GM21360 (cell line): ENCODE measurements at regions not wholly inside any gene's neighbourhood (a gene's known extent, or its start where the extent isn't known, plus 50 kb on each side); places are given as distances from the start of the nearest gene placed in this dataset.
A peak's percentile ranks its signal among the peaks of the same experiment; 100 is the strongest.
"Not testable (repeated sequence)": the region's sequence is repeated elsewhere in the genome, so short reads cannot be mapped to it uniquely, and the experiment has no call there.

Experiments
- ATAC-seq: cut with Tn5 transposase; IDR thresholded peaks from one replicate; pipeline ENCODE4 v1.9.1; 2021; ENCODE audit warnings: mild to moderate bottlenecking, moderate library complexity; ENCODE audit not compliant: unreplicated experiment

GRCh38 chr2:125185691-125186270 is 1160.7 kb downstream of the CNTNAP5 start:
- ATAC-seq, result no peak

- ATAC-seq, result no peak
Observed at GRCh38 chr2:125207431-125207830, 1182.3 kb downstream of the CNTNAP5 start.

DNA sequence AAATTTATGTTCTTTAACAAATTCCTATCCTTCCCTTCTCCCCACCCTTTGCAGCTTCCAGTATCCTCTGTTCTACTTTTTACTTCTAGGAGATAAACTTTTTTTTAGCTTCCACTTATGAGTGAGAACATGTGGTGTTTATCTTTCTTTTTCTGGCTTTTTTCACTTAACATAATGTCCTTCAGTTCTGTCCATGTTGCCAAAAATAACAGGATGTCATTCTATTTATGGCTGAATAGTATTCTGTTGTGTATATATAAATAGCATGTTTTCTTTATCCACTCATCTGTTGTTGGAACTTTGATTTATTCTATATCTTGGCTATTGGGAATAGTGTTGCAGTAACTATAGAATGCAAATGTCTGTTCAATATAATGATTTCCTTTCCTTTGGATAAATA is 1191.2 kb downstream of the CNTNAP5 start:
- no peak for ATAC-seq

DNA sequence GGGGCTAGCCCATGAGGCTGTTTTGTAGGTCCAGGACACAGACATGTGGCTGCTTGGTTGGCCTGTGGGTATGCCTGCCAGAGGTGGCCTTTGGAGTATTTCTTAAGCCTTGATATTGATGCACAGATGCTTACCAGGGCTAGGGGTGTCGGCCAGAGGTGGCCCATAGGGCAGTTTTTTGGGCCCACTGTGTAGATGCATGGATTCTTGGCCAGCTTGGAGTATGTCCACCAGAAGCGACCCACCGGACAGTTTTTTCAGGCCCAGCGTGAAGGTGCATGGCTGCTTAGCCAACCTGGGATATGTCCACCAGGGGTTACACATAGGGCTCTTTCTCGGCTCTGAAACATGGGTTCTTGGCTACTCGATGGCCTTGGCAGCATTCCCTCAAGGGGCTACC is 1199.1 kb downstream of the CNTNAP5 start:
- no peak for ATAC-seq

- no peak for ATAC-seq
Observed at GRCh38 chr2:125224830-125225229, 1199.7 kb downstream of the CNTNAP5 start.

DNA sequence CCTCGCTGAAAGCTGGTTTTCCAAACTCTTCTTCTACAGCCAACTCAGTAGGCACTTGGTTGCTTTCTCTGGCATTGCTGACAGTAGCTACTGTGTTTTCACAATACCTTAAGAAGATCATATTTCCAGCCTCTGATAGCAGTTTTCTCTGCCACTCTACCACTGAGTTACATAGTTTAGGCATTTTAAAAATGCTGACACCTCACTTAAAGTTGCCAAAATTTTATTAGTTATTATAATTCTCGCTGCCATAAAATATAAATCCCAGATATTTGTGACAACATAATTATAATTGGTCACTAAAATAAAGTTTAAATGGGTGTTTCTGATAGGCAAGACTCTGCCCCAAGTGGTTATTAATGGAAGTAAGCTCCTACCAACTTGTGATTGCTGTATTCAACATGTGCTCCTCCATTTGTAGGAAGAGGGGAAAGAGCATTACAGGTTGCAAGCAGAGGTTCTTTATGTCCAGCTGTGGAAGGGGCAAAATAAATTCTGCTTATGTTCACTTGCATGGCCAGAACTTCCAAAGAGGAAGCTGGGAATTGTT is 1202.8 kb downstream of the CNTNAP5 start:
- peak; percentile 57 for ATAC-seq

- no peak for ATAC-seq
Observed at GRCh38 chr2:125240870-125241269, 1215.8 kb downstream of the CNTNAP5 start.

DNA sequence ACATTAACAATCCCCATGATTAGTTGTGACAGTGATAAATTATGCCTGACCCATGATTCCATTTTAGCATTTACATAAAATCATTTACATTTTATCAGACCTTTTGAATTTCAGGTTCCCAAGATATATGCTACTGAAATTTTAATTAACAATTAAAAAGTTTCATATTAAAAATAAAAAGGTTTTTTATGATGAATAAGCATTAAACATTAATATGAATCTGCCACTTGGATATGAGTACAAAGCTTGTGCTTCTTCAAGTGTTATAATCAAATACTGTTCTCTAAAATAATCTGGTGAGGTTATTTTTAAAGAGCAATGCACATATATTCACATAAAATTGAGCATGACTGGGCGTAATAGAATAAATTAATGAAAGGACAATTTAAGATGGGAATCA is 1218.0 kb downstream of the CNTNAP5 start:
- ATAC-seq, result no peak

- ATAC-seq, result no peak
Observed at GRCh38 chr2:125254010-125254409, 1228.9 kb downstream of the CNTNAP5 start.

GRCh38 chr2:125259451-125259850 is 1234.4 kb downstream of the CNTNAP5 start:
- no peak for ATAC-seq

DNA sequence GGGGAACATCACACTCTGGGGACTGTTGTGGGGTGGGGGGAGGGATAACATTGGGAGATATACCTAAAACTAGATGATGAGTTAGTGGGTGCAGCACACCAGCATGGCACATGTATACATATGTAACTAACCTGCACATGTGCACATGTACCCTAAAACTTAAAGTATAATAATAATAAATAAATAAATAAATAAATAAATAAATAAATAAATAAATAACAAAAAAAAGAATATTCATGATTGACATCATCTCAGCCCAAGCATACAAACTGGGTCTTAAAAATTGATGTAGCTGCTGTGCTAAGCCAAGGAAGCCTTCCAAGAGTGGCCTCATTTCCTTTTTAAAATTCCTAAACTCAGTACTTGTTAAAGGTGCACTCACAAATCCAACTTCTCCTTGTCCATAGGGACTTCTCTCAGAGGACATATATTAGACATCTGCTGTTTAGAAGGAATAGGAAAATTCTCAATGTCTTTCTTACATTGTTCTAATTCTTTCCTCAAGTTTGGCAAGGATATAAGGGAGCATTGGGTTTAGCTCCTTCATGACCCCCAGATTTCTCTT is 1235.4 kb downstream of the CNTNAP5 start:
- ATAC-seq, result not testable (repeated sequence)

- ATAC-seq, result no peak
Observed at GRCh38 chr2:125264453-125264852, 1239.4 kb downstream of the CNTNAP5 start.

DNA sequence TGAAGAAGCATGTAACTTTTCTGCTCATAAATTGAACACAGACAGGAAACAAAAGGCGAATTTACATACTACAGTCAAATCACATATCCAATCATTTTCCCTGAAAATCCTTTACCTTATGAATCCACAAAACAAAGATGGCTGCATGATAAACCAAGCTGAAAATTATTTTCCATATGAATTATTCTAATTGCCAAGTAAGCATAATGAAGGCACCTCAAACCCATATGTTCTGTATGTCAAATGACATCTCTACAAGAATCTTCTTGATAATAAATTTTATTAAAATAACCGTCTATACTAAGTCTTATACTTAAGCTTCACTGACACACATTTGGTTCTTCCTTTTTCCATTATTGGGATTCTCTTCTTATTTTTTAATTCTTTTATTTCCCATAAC is 1242.6 kb downstream of the CNTNAP5 start:
- no peak for ATAC-seq

DNA sequence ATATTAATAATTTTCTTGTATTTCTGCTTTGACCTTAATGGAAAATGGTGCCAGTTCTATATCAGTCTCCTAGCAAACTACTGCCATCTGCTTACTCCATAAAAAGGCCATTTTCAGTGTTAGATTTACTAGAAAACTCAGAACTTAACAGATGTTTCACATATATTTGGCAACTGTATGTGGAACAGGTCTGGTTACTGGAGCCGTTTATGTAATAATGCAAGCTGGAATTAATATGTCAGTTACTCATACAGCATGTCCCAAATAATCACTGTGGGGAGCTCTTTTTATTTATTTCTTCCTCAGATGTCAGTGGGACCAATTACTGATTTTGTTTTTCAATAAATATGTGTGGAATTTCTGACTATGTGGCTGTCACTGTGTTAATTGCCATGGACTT is 1247.6 kb downstream of the CNTNAP5 start:
- no peak for ATAC-seq

GRCh38 chr2:125274718-125275117 is 1249.6 kb downstream of the CNTNAP5 start:
- ATAC-seq, result no peak

- ATAC-seq, result no peak
Observed at GRCh38 chr2:125280265-125280664, 1255.2 kb downstream of the CNTNAP5 start.

GRCh38 chr2:125281242-125281641 is 1256.2 kb downstream of the CNTNAP5 start:
- ATAC-seq, result no peak

GRCh38 chr2:125296742-125297141 is 1271.7 kb downstream of the CNTNAP5 start:
- ATAC-seq, result no peak

GRCh38 chr2:125310657-125311364 is 1285.7 kb downstream of the CNTNAP5 start:
- ATAC-seq, result no peak

DNA sequence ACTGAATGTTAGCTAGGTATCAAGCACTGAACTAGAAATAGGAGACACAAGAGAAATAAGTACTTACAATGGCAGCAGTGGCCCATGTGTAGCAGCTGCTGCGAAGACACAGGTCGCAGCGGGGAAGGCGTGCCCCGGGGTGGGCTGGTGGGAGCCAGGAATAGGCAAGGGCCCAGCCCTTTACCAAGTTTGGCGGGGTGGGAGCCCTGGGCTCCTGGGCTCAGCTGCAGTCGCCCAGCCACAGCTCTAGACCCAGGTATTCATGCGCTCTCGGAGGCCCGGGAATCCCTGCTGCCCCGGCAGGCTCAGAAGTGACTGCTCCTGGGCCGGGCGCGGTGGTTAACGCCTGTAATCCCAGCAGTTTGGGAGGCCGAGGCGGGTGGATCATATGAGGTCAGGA is 1287.3 kb downstream of the CNTNAP5 start:
- ATAC-seq, result no peak

- ATAC-seq, result no peak
Observed at GRCh38 chr2:125313806-125314205, 1288.7 kb downstream of the CNTNAP5 start.

- no peak for ATAC-seq
Observed at GRCh38 chr2:125318740-125319139, 1293.7 kb downstream of the CNTNAP5 start.
